Stimulated activated CD4-positive, alpha-beta T cell treated with anti-CD3 and anti-CD28 coated beads, Interleukin-12 subunit alpha, Interleukin-12 subunit beta, amount 100 ng/mL, for 4 hours (primary cell): ENCODE measurements at regions not wholly inside any gene's neighbourhood (a gene's known extent, or its start where the extent isn't known, plus 50 kb on each side); places are given as distances from the start of the nearest gene placed in this dataset.
"Not testable (repeated sequence)": the region's sequence is repeated elsewhere in the genome, so short reads cannot be mapped to it uniquely, and the experiment has no call there.

ENCODE experiments used
- DNase-seq: peaks from one replicate; pipeline ENCODE4 v3.0.0-alpha.2; 2020

GRCh38 chr6:103504501-103505154 is 1355.1 kb downstream of the HACE1 start:
- DNase-seq, result no peak

- not testable (repeated sequence) for DNase-seq
Measured at GRCh38 chr6:103496588-103496987, 1363.1 kb downstream of the HACE1 start.

- no peak for DNase-seq
Measured at GRCh38 chr6:103456652-103457051, 1403.1 kb downstream of the HACE1 start.

GRCh38 chr6:103455275-103455674 is 1404.4 kb downstream of the HACE1 start:
- DNase-seq, result no peak

GRCh38 chr6:103409475-103409874 is 1450.2 kb downstream of the HACE1 start:
- no peak for DNase-seq

GRCh38 chr6:103405321-103405720 is 1454.4 kb downstream of the HACE1 start:
- no peak for DNase-seq

- no peak for DNase-seq
Measured at GRCh38 chr6:103404799-103405198, 1454.9 kb downstream of the HACE1 start.

- no peak for DNase-seq
Measured at GRCh38 chr6:103396768-103397167, 1463.0 kb downstream of the HACE1 start.

GRCh38 chr6:103379272-103379671 is 1480.4 kb downstream of the HACE1 start:
- DNase-seq, result no peak

GRCh38 chr6:103367212-103367611 is 1492.5 kb downstream of the HACE1 start:
- DNase-seq, result no peak

- no peak for DNase-seq
Measured at GRCh38 chr6:103356531-103356930, 1503.2 kb downstream of the HACE1 start.

- DNase-seq, result no peak
Measured at GRCh38 chr6:103344554-103345163, 1515.1 kb downstream of the HACE1 start.

GRCh38 chr6:103335412-103335811 is 1524.3 kb downstream of the HACE1 start:
- no peak for DNase-seq

- DNase-seq, result no peak
Measured at GRCh38 chr6:103326760-103327757, 1532.7 kb downstream of the HACE1 start.

GRCh38 chr6:103313432-103313831 is 1546.3 kb downstream of the HACE1 start:
- DNase-seq, result no peak

GRCh38 chr6:103294376-103294775 is 1565.3 kb downstream of the HACE1 start:
- DNase-seq, result not testable (repeated sequence)

- DNase-seq, result no peak
Measured at GRCh38 chr6:103284835-103285234, 1574.9 kb downstream of the HACE1 start.

- DNase-seq, result no peak
Measured at GRCh38 chr6:103280417-103280816, 1579.3 kb downstream of the HACE1 start.

- DNase-seq, result no peak
Measured at GRCh38 chr6:103277936-103278335, 1581.8 kb downstream of the HACE1 start.

GRCh38 chr6:103273048-103273447 is 1586.7 kb downstream of the HACE1 start:
- no peak for DNase-seq

- DNase-seq, result no peak
Measured at GRCh38 chr6:103269581-103269980, 1590.1 kb downstream of the HACE1 start.

- DNase-seq, result no peak
Measured at GRCh38 chr6:103268335-103268734, 1591.4 kb downstream of the HACE1 start.

- no peak for DNase-seq
Measured at GRCh38 chr6:103264020-103264419, 1595.7 kb downstream of the HACE1 start.

- DNase-seq, result no peak
Measured at GRCh38 chr6:103255132-103255531, 1604.6 kb downstream of the HACE1 start.
